CD1c-positive myeloid dendritic cell (primary cell): ENCODE measurements at regions not wholly inside any gene's neighbourhood (a gene's known extent, or its start where the extent isn't known, plus 50 kb on each side); places are given as distances from the start of the nearest gene placed in this dataset.

Experiments used
- DNase-seq: peaks from one replicate; pipeline ENCODE4 v3.0.0-alpha.2; 2016; ENCODE audit errors: extremely low spot score

DNA sequence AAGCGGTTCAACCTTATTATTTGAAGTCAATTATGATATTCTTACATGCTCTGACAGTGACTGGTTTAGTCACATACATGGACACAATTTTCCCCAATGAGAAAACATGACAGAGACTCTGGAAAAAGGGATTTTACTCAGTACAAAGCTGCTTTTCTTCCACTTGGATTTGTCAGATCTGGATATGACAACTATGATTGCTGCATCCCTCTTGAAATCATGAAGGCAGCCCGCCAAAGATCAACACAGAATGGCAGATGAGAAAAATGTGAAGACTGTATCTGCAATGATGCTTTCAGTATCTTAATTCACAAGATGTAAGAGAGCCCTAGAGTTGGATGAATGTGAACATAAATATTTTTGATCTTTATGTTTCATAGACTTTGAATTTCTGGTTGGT is 439.6 kb downstream of the CDH8 start:
- no peak for DNase-seq

DNA sequence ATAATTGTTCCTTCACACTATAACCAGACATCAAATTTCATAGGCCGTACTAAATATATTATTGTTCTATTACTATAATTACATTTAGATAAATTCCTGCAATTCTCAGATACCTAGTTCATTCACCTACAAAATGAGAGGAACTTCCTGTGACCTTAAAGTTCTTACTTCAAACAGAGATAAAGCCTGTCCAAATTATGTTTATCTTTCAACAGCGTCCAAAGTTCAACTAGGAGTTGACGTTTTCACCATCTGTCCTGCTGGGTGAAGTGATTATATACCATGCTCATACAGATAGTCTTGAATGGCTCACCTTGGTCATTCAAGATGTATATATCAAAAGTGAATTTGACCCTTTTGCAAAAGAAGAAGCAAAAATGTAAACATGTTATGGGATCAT is 440.6 kb downstream of the CDH8 start:
- no peak for DNase-seq

DNA sequence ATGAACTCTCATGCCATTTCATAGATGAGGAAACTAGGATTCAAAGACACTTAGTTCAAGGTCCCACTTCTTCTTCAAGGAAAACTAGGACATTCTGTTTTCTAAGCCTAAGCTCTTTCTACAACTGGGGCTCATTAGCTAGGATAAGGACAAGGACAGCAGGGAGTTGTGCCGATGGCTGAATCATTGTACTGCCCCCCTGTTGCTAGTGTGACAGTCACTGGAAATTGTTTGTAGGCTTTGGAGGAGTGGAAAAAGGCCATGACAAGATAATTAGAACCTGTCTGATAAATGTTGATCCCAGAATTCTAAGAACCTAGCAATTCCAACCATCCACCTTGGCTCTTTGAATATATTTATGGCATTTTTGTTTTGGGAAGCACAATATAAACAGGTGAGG is 445.7 kb downstream of the CDH8 start:
- no peak for DNase-seq

DNA sequence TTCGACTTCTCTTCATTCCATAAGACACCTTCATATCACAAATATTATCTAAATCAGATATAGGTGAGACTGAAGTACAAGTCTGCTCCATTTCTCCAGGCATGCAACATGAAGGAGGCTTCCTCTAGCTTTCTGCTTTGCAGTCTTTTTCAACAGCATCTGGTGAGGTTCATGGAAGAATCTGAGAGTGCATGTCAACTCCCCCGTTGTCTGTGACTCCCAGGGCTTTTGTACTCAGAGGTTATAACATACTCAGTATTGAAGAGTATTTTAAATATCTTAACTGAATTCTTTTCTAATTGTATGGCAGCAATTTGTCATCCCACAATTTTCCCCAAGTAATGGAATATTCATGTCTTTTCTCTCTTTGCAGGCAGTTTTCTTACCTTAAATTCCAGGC is 448.7 kb downstream of the CDH8 start:
- no peak for DNase-seq

- DNase-seq, result no peak
Observed at GRCh38 chr16:61581417-61582046, 454.7 kb downstream of the CDH8 start.

DNA sequence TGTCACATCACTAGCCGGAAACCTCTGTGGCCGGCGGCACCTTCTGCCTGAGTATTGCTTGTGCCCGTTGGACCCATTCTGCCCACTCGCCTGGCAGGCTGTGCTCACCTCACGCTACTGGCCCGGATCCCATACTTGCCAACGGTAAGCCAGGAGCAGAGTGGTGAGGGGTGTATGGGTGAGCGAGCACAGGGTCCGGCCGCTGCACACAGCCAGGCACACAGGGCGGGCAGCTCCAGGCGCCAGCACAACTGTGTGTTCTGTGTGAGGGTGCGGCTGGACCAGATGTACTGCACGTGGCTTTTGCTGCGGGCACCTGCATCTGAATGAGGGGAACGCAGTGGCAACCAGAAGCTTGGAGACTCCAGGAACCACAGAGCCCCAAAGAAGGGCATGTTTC is 455.7 kb downstream of the CDH8 start:
- DNase-seq, result no peak

DNA sequence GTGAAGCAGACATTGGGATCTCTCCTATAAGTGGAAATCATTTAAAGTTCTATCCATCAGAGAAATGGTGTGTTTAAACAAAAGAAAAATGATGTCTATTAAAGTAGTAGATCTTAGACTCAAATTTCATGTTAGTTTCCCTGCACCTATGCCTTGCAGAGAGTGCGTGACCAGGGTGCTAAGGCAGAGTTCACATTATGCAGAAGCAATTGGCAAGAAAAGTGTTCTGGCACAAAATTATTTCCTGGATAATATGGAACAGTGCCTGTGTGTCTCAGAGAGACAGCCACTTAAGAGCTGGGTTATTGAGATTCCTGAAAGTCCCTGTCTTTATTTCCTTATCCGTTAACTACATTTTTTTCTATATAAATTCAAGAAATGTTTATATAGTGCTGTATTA is 457.0 kb downstream of the CDH8 start:
- no peak for DNase-seq

- DNase-seq, result no peak
Observed at GRCh38 chr16:61576476-61576875, 459.8 kb downstream of the CDH8 start.

DNA sequence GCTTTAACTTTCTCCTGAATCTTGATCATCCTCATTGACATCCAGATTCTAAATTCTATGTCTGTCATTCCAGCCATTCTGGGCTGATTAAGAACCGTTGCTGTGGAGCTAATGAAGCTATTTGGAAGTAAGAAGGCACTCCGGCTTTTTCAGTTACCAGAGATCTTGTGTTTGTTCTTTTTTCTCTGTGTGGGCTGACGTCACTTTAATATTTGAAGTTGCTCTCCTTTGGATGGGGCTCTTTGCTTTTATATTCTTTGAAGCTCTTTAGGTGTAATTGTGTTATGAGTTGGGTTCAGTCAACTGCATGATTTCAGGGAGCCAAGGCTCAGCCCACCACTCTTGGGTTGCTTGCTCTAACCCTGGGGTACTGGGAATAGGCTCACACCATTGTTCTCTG is 460.6 kb downstream of the CDH8 start:
- DNase-seq, result no peak

DNA sequence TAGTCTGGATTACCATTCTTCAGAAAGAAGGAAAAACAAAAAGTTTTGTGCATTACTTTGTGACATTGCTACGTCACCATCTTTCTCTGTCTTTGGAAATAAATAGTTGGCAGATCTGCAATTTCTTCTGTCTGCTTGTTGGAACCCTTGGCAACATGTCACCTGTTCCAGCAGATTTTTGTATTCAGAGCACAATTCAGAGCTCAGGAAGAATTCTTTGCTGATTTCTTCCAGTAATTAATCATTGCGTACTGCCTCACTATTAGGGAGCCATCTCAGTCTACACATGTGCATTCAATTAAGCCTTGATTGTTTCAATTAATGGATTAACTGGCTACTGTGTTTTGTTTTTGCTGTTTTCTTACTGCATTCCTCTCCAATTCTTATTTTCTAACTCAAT is 467.2 kb downstream of the CDH8 start:
- no peak for DNase-seq

DNA sequence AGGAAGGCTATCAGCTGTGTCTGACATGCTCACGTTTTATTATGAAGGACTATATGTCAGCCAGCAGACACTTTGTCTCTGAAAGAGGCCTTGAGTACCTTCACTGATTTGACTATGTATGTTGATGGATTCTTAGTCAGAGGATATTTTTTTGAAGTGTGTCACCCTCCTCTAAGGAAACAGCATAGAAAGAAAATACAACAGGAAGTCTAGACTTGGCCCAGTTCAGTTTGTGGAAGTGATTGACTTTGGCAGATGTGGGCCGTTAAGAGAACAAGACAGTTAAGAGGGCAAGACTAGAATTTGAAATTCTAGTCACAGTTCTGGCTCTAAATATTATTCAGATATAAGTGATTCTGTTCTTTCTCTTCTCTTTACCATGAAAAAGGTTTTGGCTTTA is 471.5 kb downstream of the CDH8 start:
- DNase-seq, result no peak

DNA sequence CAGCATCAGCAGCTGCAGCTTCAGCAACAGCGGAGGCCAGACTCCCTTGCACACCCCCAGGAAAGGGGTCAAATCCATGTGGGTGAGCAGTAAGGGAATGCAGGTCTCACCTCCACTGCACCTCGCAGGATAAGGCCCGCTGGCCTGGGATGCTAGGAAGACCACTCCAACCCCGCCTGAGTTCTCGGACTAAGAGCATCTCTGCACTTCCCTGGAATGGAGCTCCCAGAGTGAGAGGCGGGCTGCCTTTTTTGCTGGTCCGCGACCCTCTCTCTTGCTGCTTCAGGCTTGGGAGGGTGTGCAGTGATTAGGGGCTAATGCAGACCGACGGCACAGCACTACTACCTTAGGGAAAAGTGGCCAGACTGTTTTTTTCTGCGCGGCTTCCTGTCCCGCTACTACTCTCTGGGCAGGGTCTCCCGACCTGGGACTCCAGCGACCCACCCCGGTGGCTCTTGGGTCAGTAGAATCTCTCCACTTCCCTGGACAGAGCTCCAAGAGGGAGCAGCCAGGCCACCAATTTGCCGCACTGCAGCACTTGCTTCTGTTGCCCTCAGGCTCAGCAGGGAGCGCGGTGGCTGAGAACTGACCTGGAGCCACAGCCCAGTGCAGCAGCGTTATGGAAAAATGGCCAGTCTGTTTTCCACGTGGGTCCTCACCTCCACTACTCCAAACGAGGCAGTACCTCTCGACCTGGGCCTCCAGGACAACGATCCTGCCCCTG is 480.4 kb downstream of the CDH8 start:
- DNase-seq, result no peak

- DNase-seq, result no peak
Observed at GRCh38 chr16:61549327-61549726, 486.9 kb downstream of the CDH8 start.

DNA sequence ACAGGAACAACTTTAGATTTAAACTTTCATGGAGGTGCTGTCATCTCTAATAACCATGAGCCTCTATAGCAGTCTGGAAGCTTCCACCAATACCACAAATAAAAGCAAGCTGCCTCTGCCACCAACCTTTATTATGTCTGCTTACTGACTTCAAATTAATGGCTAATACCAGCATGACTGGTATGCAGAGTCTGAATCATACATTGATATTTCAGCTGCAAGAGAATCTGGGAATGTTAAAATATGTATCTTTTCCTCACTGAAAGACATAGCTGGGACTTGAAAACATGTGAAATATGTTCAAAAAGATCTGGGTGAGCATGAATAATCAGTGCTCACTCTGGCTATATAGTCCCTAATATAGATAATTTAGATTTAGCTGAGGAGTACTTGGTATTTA is 488.6 kb downstream of the CDH8 start:
- DNase-seq, result no peak

GRCh38 chr16:61544165-61544564 is 492.1 kb downstream of the CDH8 start:
- DNase-seq, result no peak

DNA sequence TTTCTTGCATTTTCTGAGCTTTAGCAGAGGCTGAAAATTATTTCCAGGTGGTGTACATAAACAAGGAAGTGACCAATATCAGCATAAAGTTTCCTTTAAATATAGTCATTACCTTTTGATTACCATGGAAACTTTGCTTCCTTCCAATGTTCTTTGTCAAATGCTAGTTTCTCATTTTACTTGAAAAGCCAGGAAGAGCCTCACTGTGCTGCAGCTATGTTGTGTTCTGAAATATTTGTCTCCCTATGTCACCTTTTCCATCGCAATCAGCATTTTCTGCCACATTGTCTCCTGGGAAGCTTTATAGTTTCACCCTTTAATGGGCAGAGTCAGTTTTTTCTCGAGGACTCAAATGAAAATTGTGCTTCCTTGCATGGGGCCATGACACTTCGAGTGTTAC is 496.0 kb downstream of the CDH8 start:
- no peak for DNase-seq

DNA sequence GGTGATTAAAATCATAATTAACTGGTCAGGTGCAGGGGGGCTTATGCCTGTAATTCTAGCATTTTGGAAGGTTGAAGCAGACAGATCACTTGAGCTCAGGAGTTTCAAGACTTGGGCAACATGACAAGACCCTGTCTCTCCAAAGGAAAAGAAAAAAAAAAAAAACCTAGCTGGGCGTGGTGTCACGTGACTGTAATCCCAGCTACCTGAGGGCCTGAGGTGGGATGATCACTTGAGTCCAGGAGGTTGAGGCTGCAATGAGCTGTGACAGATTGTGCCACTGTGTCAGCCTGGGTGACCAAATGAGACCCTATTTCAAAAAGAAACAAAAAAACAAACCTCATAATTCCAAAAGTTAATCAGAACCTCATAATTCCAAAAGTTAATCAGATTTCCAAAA is 505.5 kb downstream of the CDH8 start:
- no peak for DNase-seq

DNA sequence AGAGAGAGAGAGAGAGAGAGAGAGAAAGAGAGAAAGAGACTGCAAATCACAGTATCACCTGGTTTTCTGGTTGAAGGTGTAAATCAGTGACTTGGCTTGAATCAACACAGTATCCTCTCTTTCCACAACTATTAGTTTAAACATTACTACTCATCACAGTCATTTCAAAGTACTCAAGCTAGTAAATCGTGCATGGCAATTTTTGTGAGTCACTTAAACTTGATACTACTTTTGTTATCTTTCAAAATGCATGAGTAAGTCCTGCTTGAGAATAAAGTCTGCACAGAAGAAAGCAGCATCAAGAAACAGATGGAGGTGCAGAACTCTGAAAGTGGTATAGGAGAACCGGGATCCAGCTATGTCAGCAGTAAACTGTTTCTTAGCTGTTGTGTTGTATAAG is 535.4 kb downstream of the CDH8 start:
- no peak for DNase-seq

- no peak for DNase-seq
Observed at GRCh38 chr16:61480250-61480649, 556.0 kb downstream of the CDH8 start.

GRCh38 chr16:61471737-61472136 is 564.5 kb downstream of the CDH8 start:
- DNase-seq, result no peak

GRCh38 chr16:61471023-61471422 is 565.2 kb downstream of the CDH8 start:
- DNase-seq, result no peak

DNA sequence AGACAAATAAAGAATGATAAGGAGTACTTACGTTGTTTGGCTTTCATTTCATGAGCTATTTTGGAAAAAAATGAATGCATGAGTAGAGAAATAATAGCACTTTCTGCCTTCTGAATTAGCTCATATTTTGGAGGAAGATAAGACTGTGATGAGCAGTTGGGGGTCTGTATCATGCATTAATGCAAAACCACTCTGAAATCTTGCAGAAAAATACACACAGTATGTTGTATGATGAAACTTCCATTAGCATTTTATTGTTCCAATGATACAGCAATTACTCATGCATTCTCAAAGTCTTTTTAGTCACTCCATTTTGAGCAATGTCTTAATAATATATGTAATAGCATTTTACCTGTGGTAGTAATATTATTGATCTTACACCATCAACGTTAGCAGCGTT is 571.0 kb downstream of the CDH8 start:
- no peak for DNase-seq

DNA sequence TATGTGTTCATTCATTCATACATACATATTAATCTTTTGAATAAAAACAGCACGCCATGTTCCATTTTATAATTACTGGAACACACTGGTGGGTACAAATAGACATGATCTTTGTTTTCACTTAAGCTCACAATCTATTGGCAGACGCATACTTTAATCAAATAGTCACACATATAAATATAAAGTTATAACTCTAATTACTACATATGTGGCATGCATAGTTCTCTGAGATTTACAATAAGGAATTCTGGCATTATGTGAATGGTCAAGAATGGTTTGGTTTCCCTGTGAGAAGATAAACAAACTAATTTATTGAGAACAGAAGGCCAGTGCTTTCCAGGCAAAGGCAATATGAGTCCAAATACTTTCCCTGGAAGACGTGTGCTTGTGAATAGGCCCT is 576.2 kb downstream of the CDH8 start:
- DNase-seq, result no peak

- no peak for DNase-seq
Observed at GRCh38 chr16:61435346-61435745, 600.9 kb downstream of the CDH8 start.
